ENCODE measurements at regions not wholly inside any gene's neighbourhood (a gene's known extent, or its start where the extent isn't known, plus 50 kb on each side); places are given as distances from the start of the nearest gene placed in this dataset.

DNA sequence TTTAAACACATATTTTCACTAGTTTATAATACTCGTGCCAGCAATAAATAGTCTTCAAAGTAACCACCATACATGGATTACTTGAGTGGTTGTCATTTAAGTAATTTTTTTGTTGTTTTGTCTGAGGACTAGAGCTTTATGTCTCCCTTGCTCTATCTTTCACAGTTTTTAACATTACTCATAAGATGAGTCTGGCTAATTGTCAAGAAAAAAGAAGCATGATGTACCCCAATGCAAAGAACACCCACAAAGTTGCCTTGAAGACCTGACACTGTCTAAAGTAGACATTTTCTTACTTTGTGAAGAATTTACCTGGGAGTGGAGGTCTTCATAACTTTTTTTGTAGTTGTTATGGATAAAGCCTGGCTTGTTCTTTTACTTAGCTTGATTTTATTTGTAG, 210.4 kb upstream of the BRINP3 start:
- TF ChIP-seq POLR2A (IDR thresholded peaks at IDR 0.05) = no peak
- TF ChIP-seq, protein P1, sequence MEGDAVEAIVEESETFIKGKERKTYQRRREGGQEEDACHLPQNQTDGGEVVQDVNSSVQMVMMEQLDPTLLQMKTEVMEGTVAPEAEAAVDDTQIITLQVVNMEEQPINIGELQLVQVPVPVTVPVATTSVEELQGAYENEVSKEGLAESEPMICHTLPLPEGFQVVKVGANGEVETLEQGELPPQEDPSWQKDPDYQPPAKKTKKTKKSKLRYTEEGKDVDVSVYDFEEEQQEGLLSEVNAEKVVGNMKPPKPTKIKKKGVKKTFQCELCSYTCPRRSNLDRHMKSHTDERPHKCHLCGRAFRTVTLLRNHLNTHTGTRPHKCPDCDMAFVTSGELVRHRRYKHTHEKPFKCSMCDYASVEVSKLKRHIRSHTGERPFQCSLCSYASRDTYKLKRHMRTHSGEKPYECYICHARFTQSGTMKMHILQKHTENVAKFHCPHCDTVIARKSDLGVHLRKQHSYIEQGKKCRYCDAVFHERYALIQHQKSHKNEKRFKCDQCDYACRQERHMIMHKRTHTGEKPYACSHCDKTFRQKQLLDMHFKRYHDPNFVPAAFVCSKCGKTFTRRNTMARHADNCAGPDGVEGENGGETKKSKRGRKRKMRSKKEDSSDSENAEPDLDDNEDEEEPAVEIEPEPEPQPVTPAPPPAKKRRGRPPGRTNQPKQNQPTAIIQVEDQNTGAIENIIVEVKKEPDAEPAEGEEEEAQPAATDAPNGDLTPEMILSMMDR (IDR thresholded peaks at IDR 0.05) = no peak
